ENCODE measurements at regions not wholly inside any gene's neighbourhood (a gene's known extent, or its start where the extent isn't known, plus 50 kb on each side); places are given as distances from the start of the nearest gene placed in this dataset.
A peak's percentile ranks its signal among the peaks of the same experiment; 100 is the strongest.

- no peak overlapping the region for H3K4me3 ChIP-seq
- H3K27me3 ChIP-seq (replicated peaks in 1 of 7): no peaks in the 10 kb centered on the region
- DNase-seq: no peak
- H3K27ac ChIP-seq: no peak overlapping the region
- intact Hi-C loops (cut with DNase I; ENCODE audit: low total_unique reads): no loop called here
- peak in 2 of 11 experiments; percentile 17 to 34 for TF ChIP-seq CTCF (IDR thresholded peaks at IDR 0.05 in 8 of 11, conservative IDR thresholded peaks at IDR 0.05 in 3 of 11)
- TF ChIP-seq POLR2AphosphoS5 (IDR thresholded peaks at IDR 0.05): no peak
- no peaks in the 10 kb centered on the region for H3K4me1 ChIP-seq
- no peaks in the 10 kb centered on the region for H3K9me3 ChIP-seq
- H3K36me3 ChIP-seq: no peaks in the 10 kb centered on the region
Measured at GRCh38 chr14:43795600-43796228, 711.4 kb downstream of the FSCB start.

GRCh38 chr14:43793579-43793978, 713.5 kb downstream of the FSCB start:
- intact Hi-C loops (cut with DNase I; ENCODE audit: low total_unique reads): no loop called here
- Histone ChIP-seq H3K27me3 (replicated peaks in 1 of 7) (no peaks in the 10 kb centered on the region), H3K9me3 (no peaks in the 10 kb centered on the region), H3K36me3 (no peaks in the 10 kb centered on the region), H3K4me1 (no peaks in the 10 kb centered on the region), H3K27ac (no peak overlapping the region), H3K4me3 (no peak overlapping the region)
- TF ChIP-seq POLR2AphosphoS5 (IDR thresholded peaks at IDR 0.05): no peak
- no peak for TF ChIP-seq POLR2A (IDR thresholded peaks at IDR 0.05)
- TF ChIP-seq CTCF (IDR thresholded peaks at IDR 0.05 in 8 of 11, conservative IDR thresholded peaks at IDR 0.05 in 3 of 11): no peak
- no peak for DNase-seq
- 50 to 70% (median 63%) methylated on average over 2 of the region's 2 CpGs for WGBS, 5 donors

GRCh38 chr14:43792980-43793379, 714.1 kb downstream of the FSCB start:
- no peaks in the 10 kb centered on the region for H3K36me3 ChIP-seq
- H3K9me3 ChIP-seq: no peaks in the 10 kb centered on the region
- 66 to 93% (median 74%) methylated on average over 3 of the region's 3 CpGs for WGBS, 5 donors
- H3K4me1 ChIP-seq: no peaks in the 10 kb centered on the region
- no peak overlapping the region for H3K4me3 ChIP-seq
- intact Hi-C loops (cut with DNase I; ENCODE audit: low total_unique reads): no loop called here
- no peaks in the 10 kb centered on the region for H3K27me3 ChIP-seq (replicated peaks in 1 of 7)
- H3K27ac ChIP-seq: no peak overlapping the region
- DNase-seq: no peak
- TF ChIP-seq POLR2AphosphoS5 (IDR thresholded peaks at IDR 0.05): no peak
- TF ChIP-seq CTCF (IDR thresholded peaks at IDR 0.05 in 8 of 11, conservative IDR thresholded peaks at IDR 0.05 in 3 of 11): no peak
- no peak for TF ChIP-seq POLR2A (IDR thresholded peaks at IDR 0.05)

- peaks cover 0 to 4% (median 0%) of the 10 kb centered on the region in 8 donors for H3K9me3 ChIP-seq
- no peak overlapping the region for H3K27ac ChIP-seq
- no peak for DNase-seq
- WGBS, 5 donors: 57 to 77% (median 69%) methylated on average over 4 of the region's 4 CpGs
- intact Hi-C loops (cut with DNase I; ENCODE audit: low total_unique reads): no loop called here
- H3K36me3 ChIP-seq: no peaks in the 10 kb centered on the region
- no peaks in the 10 kb centered on the region for H3K4me1 ChIP-seq
- H3K27me3 ChIP-seq (replicated peaks in 1 of 7): no peaks in the 10 kb centered on the region
- no peak overlapping the region for H3K4me3 ChIP-seq
- TF ChIP-seq CTCF (IDR thresholded peaks at IDR 0.05 in 8 of 11, conservative IDR thresholded peaks at IDR 0.05 in 3 of 11): no peak
- no peak for TF ChIP-seq POLR2AphosphoS5 (IDR thresholded peaks at IDR 0.05)
- no peak for TF ChIP-seq POLR2A (IDR thresholded peaks at IDR 0.05)
Measured at GRCh38 chr14:43790681-43791080, 716.4 kb downstream of the FSCB start.

Data from spleen (tissue), 11 donors.